AG04450 (cell line): ENCODE measurements at regions not wholly inside any gene's neighbourhood (a gene's known extent, or its start where the extent isn't known, plus 50 kb on each side); places are given as distances from the start of the nearest gene placed in this dataset.
"Not testable (repeated sequence)": the region's sequence is repeated elsewhere in the genome, so short reads cannot be mapped to it uniquely, and the experiment has no call there.

Experiments
- CTCF ChIA-PET: fragments of 300-600, 350-600 bp; formaldehyde crosslinking; extraction: SDS; loops from one replicate; lab custom pipeline; 2022; ENCODE audit warnings: antibody characterized with exemption, inconsistent platforms; lab: Charles Lee
- POLR2A ChIA-PET: fragments of 350-600 bp; formaldehyde crosslinking; extraction: SDS; loops from one replicate; lab custom pipeline; 2021; ENCODE audit warnings: antibody characterized with exemption, inconsistent platforms; lab: Yijun Ruan, JAX
- DNase-seq: peaks from one replicate; pipeline ENCODE4 v3.0.0-alpha.2; 2011; ENCODE audit warnings: low read depth, low spot score
- H3K27ac ChIP-seq: one replicate; pipeline ENCODE4 v1.5.1; 2012; ENCODE audit warnings: low read depth, low read length, control low read depth
- H3K27me3 ChIP-seq: one replicate; pipeline ENCODE4 v1.6.0; 2012; ENCODE audit warnings: low read length; ENCODE audit not compliant: control insufficient read depth, insufficient read depth
- H3K4me3 ChIP-seq: 2 replicates; pipeline ENCODE4 v1.5.1; 2011; ENCODE audit warnings: mild to moderate bottlenecking, low read depth, low read length, control low read depth
- H3K9me3 ChIP-seq: 2 replicates; pipeline ENCODE4 v1.5.1; 2012; ENCODE audit warnings: low read length; ENCODE audit not compliant: control insufficient read depth, insufficient read depth
- CTCF ChIP-seq: IDR thresholded peaks from 2 replicates; pipeline ENCODE4 v1.5.1; 2011; ENCODE audit warnings: low read depth, low read length, control low read depth, inconsistent platforms

GRCh38 chrX:115357326-115358120 lies 68.0 kb downstream of the LUZP4 start:
- no peak for TF ChIP-seq CTCF
- no peaks in the 10 kb centered on the region for H3K9me3 ChIP-seq
- CTCF ChIA-PET: interaction anchor here (0.8 to 1.2 kb wide), 3 partner anchors 16 to 285 kb away, joined by 3 to 5 read pairs (median 3); no protein-coding TSS in a partner anchor
- POLR2A ChIA-PET: no interaction called here
- DNase-seq: no peak
- H3K27me3 ChIP-seq: no peaks in the 10 kb centered on the region
- H3K4me3 ChIP-seq: no peak overlapping the region
- H3K27ac ChIP-seq: no peak overlapping the region

GRCh38 chrX:115359508-115359907 lies 70.0 kb downstream of the LUZP4 start:
- CTCF ChIA-PET, POLR2A ChIA-PET, H3K27me3 ChIP-seq, H3K27ac ChIP-seq, H3K9me3 ChIP-seq, DNase-seq, H3K4me3 ChIP-seq: not testable (repeated sequence)

- CTCF ChIA-PET: no interaction called here
- no peak overlapping the region for H3K4me3 ChIP-seq
- no peak overlapping the region for H3K27ac ChIP-seq
- no peak for TF ChIP-seq CTCF
- no peaks in the 10 kb centered on the region for H3K27me3 ChIP-seq
- H3K9me3 ChIP-seq: no peaks in the 10 kb centered on the region
- POLR2A ChIA-PET: no interaction called here
- no peak for DNase-seq
These were observed 70.8 kb downstream of the LUZP4 start for GRCh38 chrX:115360220-115360781.

- CTCF ChIA-PET: interaction anchor here (1.3 kb wide), 1 partner anchor 32 kb away, joined by 4 read pairs; no protein-coding TSS in a partner anchor
- Histone ChIP-seq H3K4me3 (no peak overlapping the region), H3K27me3 (no peaks in the 10 kb centered on the region), H3K9me3 (no peaks in the 10 kb centered on the region), H3K27ac (no peak overlapping the region)
- no peak for DNase-seq
- TF ChIP-seq CTCF: peak; percentile 33
- POLR2A ChIA-PET: no interaction called here
These were observed 73.0 kb downstream of the LUZP4 start for GRCh38 chrX:115362334-115363095.

- H3K27ac ChIP-seq: no peak overlapping the region
- H3K27me3 ChIP-seq: no peaks in the 10 kb centered on the region
- no peak for TF ChIP-seq CTCF
- no peak for DNase-seq
- ChIA-PET CTCF (interaction anchor here (0.7 to 1.3 kb wide), 3 partner anchors 33 to 221 kb away, joined by 3 to 4 read pairs (median 4); no protein-coding TSS in a partner anchor), POLR2A (no interaction called here)
- no peaks in the 10 kb centered on the region for H3K9me3 ChIP-seq
- H3K4me3 ChIP-seq: no peak overlapping the region
These were observed 73.9 kb downstream of the LUZP4 start for GRCh38 chrX:115363372-115363771.
